ENCODE measurements at regions not wholly inside any gene's neighbourhood (a gene's known extent, or its start where the extent isn't known, plus 50 kb on each side); places are given as distances from the start of the nearest gene placed in this dataset.
A peak's percentile ranks its signal among the peaks of the same experiment; 100 is the strongest.
"Not testable (repeated sequence)": the region's sequence is repeated elsewhere in the genome, so short reads cannot be mapped to it uniquely, and the experiment has no call there.

DNA sequence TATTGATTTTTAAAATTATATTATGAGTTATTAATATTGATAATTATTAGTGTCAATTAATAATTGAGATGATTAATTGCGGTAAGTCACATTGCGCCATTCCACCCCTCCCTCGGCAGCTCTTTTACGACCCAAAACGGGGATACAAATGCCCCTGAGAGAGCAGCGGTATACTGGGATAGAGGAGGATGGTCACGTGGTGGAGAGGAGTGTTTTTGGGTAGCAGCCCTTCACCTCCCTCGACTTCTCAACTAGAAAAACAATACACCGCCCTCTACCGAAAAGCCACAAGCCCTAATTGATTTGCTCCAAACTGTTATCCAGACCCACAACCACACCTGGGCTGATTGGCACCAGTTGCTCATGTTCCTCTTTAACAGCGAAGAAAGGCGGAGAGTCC lies 71.0 kb downstream of the DAPL1 start:
- not testable (repeated sequence) for DNase-seq

DNA sequence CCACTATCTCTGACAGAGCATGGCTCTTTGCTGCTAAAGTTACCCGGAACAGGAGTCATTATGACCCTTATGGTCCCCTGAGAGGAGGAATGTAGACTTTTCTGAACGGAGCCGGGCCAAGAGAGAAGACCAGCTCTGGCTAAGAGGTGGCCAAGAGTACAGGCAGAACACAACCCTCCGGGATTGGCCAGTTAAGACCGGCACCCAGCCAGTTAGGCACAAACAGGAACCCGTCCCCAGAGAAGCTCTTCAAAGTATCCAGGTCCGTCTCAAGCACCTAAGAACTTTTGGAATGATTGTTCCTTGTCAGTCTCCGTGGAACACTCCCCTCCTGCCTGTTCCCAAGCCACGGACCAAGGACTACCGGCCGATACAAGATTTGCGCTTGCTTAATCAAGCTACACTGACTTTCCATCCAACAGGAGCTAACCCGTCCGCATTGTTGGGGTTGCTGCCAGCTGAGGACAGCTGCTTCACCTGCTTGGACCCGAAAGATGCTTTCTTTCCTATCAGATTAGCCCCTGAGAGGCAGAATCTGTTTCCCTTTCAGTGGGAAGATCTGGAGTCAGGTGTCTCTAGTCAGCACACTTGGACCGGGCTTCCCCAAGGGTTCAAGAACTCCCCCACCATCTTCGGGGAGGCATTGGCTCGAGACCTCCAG lies 72.5 kb downstream of the DAPL1 start:
- not testable (repeated sequence) for DNase-seq

DNA sequence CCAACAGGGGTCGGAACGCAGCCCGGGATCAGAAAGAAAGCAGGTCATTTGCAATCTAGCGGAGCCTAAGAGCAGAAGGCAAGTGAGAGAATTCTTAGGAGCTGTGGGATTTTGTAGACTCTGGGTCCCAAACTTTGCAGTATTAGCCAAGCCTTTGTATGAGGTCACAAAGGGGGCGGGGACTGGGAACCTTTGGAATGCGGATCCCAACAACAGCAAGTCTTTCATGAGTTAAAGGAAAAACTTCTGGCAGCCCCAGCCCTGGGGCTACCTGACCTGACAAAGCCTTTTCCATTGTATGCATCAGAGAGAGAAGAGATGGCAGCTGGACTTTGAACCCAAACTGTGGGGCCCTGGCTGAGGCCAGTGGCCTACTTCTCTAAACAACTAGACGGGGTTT lies 73.3 kb downstream of the DAPL1 start:
- not testable (repeated sequence) for DNase-seq

DNA sequence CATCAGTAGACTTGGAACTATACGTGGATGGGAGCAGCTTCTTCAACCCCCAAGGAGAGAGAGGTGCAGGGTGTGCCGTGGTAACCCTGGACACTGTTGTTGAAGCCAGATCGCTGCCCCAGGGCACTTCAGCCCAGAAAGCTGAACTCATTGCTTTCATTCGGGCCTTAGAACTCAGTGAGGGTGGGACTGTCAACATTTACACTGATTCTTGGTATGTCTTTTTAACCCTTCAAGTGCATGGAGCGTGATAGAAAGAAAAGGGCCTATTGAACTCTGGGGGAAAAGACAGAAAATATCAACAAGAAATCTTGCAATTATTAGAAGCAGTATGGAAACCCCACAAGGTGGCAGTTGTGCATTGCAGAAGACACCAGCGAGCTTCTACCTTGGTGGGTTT lies 74.0 kb downstream of the DAPL1 start:
- DNase-seq: not testable (repeated sequence)

DNA sequence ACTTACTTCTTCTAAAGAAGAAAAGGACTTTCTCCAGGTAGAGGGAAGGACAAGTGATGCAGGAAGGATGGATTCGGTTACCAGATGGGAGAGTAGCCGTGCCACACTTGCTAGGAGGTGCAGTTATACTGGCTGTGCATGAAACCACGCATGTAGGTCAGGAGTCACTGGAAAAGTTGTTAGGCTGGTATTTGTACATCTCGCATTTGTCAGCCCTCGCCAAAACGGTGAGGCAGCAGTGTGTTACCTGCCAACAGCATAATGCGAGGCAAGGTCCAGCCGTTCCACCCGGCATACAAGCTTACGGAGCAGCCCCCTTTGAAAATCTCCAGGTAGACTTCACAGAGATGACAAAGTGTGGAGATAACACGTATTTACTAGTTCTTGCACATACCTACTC lies 74.5 kb downstream of the DAPL1 start:
- not testable (repeated sequence) for DNase-seq

DNA sequence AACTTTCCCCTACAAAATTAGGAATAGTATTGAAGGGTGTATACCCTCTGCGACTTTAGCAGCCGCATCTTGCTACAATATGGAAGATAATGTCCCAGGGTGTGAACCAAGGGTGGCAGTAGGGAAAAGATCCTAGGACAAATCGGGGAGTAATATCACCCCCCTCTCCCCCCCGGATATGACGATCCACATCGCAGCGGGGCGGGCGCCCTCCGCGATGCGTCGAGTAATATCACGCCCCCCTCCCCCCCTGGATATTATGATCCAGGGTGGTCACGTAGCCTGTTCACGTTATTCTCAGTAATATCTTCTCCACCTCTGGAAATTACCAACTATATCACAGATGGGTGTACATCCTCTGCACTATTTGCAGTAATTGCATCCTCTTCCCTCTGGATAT lies 82.9 kb downstream of the DAPL1 start:
- no peak for DNase-seq

DNA sequence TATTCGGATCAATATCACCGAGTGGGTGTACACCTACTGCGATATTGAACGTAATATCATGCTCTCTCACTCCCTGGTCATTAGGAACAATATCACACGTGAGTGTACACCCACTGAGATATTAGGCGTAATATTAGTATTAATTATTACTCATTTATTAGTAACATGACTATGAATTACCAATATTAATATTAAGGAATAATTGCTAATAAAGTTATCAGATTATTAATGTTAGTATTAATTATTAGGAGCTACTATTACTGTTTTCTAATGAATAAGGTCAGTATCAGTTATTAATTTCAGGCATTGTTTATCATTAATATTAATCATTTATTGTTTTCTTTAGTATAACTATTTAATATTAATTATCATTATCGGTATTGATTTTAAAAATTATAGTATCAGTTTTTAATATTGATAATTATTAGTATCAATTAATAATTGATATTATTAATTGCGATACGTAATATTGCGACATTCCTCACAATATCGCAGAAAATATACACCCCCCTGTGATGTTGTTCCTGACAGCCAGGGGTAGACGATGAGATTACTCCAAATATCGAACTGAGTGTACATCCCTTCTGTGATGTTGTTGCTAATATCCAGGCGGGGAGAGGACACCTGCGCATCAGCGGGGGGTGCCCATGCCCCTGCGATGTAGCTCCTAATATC lies 84.2 kb downstream of the DAPL1 start:
- DNase-seq: no peak

DNA sequence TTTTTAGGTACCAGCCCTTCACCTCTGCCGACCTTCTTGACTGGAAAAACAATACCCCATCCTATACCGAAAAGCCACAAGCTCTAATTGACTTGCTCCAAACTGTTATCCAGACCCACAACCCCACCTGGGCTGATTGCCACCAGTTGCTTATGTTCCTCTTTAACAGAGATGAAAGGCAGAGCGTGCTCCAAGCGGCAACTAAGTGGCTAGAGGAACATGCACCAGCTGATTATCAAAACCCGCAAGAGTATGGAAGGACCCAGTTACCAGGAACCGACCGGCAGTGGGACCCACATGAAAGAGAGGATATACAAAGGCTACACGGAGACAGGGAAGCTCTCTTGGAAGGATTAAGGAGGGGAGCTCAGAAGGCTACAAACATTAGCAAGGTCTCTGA lies 86.1 kb upstream of the TANC1 start:
- no peak for DNase-seq

DNA sequence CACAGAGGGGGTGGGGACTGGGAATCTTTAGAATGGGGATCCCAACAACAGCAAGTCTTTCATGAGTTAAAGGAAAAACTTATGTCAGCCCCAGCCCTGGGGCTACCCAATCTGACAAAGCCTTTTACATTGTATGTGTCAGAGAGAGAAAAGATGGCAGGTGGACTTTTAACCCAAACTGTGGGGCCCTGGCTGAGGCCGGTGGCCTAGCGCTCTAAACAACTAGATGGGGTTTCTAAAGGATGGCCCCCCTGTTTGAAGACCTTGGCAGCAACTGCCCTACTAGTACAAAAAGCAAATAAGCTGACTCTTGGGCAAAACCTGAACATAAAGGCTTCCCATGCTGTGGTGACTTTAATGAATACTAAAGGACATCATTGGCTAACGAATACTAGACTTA lies 83.9 kb upstream of the TANC1 start:
- DNase-seq: not testable (repeated sequence)

DNA sequence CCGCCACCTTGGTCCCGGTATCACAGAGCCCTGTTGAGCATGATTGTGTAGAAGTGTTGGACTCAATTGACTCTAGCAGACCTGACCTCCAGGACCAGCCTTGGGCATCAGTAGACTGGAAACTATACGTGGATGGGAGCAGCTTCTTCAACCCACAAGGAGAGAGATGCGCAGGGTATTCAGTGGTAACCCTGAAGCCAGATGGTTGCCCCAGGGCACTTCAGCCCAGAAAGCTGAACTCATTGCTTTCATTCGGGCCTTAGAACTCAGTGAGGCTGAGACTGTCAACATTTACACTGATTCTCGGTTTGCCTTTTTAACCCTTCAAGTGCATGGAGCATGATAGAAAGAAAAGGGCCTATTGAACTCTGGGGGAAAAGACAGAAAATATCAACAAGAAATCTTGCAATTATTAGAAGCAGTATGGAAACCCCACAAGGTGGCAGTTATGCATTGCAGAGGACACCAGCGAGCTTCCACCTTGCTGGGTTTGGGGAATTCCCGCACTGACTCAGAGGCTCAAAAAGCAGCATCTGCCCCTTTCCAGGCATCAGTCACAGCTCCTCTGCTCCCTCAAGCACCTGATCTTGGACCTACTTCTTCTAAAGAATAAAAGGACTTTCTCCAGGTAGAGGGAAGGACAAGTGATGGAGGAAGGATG lies 83.3 kb upstream of the TANC1 start:
- not testable (repeated sequence) for DNase-seq

DNA sequence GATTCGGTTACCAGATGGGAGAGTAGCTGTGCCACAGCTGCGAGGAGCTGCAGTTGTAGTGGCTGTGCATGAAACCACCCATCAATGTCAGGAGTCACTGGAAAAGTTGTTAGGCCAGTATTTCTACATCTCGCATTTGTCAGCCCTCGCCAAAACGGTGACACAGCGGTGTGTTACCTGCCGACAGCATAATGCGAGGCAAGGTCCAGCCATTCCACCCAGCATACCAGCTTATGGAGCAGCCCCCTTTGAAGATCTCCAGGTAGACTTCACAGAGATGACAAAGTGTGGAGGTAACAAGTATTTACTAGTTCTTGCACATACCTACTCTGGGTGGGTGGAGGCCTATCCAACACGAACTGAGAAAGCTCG lies 82.8 kb upstream of the TANC1 start:
- DNase-seq: not testable (repeated sequence)

DNA sequence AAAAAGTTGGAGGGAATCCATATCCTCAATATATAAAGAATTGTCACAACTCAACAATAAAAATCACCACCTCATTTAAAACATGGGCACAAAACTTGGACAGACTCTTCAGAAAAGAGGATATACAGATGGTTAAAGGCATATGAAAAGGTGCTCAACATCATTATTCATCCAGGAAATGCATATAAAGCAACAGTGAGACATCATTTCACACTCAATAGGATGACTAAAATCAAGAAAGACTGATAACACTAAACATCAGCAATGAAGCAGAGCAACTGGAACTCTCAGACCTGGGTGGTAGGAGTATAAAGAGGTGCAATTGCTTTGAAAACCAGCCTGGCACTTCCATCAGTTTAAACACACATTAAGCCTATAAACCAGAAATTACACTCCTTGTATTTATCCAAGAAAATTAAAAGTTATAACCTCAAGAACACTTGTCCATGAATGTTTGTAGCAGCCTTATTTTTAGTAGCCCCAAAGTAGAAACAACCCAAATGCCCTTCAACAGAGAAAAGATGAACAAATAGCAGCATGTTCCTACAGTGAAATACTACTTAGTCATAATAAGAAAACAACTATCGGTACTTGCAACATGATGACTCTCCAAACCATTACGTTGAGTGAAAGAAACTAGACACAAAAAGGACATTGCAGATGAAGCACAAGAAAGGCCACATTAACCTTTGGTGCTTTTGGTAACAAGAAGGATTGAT lies 79.1 kb upstream of the TANC1 start:
- no peak for DNase-seq

DNA sequence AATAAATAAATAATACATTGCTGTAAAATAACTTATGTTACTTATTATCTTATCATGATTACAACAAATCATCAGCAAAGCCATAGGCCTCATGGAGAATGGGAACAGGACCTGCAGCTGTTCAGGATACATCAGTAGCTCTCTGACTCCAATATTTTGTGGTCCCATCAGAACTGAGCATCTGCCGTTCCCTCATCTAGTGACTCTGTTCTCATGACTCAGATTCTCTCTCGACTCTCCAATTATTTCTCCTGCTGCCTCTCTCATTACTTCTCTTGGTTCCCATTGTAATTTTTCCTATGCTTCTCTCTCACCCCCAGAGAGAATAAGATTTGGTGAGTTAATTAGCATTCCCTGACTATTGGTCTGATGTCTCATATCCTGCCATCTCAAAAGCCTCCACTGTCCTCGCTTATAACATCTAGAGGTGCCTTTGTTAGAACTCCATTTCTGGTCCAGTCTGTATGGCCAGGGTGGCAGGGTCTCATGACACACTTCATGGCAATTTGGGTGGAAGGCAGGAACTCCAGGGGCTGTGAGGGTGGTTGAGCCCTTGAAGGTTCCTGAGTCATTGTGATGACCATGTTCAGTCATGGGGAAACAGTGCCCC lies 78.0 kb upstream of the TANC1 start:
- DNase-seq: no peak

DNA sequence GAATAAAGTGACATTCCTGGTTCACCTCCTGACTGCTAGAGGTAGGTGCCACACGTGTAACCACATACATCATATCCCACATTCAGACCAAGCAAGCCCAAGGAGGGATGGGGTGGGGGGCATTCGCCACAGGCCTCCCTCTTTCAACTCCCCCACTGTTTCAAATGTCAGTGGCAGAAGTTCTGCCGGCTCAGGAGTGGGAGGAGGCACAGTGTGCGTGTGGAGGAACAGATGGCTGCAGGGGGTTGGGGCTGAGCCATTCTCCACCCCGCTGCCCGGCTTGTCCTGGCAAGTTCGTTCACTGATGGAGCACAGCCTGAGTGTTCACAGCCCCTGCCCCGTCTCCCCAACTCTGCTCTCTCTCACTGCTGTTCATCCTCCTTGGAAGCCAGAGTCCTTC lies 75.4 kb upstream of the TANC1 start:
- DNase-seq: peak in 24 of 58 donors; percentile 2 to 32 (median 12)

DNA sequence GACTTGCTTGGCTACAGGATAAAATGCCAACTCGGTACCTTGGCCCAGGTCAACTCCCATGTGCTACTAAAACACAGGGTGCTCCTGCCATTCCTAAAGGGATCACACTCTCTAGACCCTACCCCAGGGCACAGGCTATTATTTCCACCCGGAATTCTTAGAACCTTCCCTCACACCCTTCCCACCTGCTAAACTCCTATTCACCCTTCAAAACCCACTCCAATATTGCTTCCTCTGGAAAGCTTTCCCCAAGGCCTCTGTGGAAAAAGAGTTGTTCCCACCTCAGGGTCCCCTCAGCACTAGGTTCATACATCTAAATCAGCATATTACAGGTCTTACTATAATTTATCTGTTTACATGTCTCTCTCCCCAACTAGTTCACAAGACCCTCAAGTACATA lies 75.0 kb upstream of the TANC1 start:
- DNase-seq: no peak

DNA sequence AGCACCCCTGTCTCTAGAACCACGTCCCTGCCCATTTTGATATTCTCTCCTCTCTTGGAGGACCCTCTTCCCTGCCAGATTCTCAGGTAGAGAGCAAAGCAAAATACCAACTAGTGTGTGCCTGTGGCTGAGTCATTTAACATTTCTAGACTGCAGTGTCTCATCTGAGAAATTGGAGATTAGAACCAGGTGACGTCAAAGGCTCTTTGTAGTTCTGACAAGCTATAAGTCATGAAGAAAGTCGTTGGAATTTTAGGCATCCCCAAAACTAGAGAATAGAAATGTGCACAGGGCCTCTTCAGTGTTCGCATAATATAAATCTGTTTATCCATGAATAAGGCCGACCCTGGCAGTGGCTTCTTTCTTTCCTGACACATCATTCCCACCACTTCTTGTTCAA lies 74.4 kb upstream of the TANC1 start:
- no peak for DNase-seq

DNA sequence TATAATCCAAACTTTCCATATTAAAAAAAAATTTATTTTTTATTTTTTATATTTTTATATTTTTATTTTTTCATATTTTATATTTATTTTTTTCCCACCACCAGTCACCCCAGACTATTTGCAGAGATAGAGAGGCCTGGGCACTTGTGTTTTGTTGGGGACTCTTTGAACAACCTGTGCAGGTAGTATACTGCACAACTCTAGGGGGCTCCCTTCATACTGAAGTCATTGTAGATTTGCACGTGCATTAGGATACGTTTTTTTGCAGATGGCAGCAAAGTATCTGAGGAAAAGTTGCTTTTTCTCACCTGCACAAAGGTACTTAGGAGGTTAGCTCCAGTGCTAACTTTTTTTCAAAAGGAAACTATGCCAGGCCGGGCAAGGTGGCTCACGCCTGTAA lies 73.9 kb upstream of the TANC1 start:
- DNase-seq: no peak

DNA sequence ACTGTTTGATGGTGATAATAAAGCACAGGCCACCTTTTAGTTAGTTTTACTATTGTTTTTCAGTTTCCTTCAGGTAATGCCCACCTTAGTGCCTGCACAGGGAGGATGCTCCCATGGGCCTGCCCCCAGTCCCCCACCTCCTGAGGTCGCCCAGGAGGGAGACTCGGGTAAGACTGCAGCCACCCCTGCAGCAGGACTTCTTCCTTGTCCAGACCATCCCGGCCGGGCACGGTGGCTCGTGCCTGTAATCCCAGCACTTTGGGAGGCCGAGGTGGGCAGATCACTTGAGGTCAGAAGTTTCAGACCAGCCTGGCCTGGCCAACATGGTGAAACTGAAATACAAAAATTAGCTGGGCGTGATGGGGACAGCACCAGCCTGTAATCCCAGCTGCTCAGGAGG lies 68.1 kb upstream of the TANC1 start:
- no peak for DNase-seq

DNA sequence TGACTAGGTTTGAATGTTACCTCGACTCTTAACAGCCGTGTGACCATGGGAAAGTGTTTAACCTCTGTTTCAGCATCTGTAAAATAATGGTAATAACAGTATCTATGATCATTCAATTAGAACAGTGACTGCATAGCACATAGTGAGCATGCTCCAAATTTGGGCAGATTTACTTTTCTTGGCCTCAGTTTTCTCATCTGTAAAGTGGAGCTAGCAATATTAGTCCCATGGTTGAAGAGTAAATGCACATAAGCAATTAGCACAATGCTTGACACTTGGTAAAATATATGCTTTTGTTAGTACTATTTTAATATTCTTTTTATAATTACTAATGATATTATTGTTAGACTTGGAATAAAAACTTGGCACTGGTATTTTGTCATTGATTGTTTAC lies 66.4 kb upstream of the TANC1 start:
- no peak for DNase-seq

DNA sequence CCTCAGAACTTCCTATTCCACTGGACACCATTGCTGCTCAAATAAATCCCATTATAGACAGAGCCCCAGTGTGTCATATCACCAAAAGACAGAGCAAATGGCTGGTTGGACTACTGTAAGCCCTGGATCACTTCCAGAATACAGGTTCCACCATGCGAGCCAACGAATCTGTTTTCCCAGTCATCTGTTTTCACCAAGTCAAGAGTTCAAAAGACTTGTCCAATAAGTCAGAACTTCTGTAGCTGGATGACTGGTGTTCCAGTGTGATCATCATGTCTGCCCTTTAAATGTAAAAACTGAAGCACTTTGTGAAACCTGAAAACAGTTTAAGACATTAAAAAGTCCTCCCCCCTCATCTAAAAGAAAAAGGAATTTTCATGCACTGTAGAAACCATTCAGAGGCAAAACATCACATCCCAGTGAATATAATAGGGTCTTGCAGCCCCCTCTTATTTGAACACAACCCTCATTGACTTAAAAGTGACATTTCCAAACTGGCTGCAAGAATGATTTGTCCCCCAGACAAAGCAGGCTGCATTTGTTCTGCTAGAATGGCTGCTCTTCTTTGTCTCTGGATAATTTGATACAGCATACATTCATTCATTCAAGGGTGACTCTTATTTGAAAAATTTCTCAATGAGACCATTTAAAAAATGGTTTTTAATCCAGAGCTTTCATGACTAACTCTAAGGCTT lies 64.6 kb upstream of the TANC1 start:
- DNase-seq: no peak

DNA sequence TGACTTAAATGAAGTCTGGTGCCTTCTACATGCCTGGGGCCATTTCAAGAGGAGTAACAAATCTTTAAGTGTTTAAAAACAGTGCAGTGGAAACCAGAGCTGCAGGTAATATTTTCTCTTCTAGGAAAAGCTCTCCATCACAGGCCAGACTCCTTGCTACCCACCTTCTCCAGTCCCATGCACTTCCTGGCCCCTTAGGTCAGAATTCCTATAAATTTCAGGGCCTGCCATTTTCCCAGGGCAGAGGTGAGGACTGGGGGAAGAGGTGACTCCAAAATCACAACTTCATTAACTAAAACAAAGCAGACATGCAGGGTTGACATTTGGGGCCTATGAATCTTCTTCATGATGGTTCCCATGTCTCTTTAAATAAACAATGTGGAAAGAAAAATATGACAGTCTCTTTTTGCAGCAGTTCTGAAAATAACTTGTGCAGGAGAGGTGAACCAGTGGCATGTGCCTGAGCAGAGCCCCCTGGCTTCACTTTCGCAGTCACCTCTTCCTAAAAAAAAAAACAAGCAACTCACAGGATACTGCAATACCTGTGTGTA lies 63.7 kb upstream of the TANC1 start:
- no peak for DNase-seq

Measured in anterior cingulate cortex (tissue), 58 donors.